MM.1S (cell line): ENCODE measurements at regions not wholly inside any gene's neighbourhood (a gene's known extent, or its start where the extent isn't known, plus 50 kb on each side); places are given as distances from the start of the nearest gene placed in this dataset.

Experiments
- DNase-seq: peaks from one replicate; pipeline ENCODE4 v3.0.0-alpha.2; 2015
- H2AFZ ChIP-seq: fragments of 300-600 bp; sonication (generic); 2 replicates; pipeline ENCODE4 v1.6.0; 2016; ENCODE audit warnings: antibody characterized with exemption, low read length
- H3F3A ChIP-seq: fragments of 300-600 bp; sonication (generic); 2 replicates; pipeline ENCODE4 v1.6.1; 2016; ENCODE audit warnings: mild to moderate bottlenecking, antibody characterized with exemption, low read length, moderate library complexity, mixed read lengths; ENCODE audit not compliant: insufficient read depth
- H3K27ac ChIP-seq: fragments of 300-600 bp; sonication (generic); 2 replicates; pipeline ENCODE4 v1.5.1; 2016; ENCODE audit warnings: mild to moderate bottlenecking, low read length
- H3K27me3 ChIP-seq: fragments of 300-600 bp; sonication (generic); replicated peaks from 2 replicates; pipeline ENCODE4 v1.6.0; 2016; ENCODE audit warnings: low read length; ENCODE audit not compliant: insufficient read depth
- H3K36me3 ChIP-seq: fragments of 300-600 bp; sonication (generic); replicated peaks from 2 replicates; pipeline ENCODE4 v1.6.1; 2016; ENCODE audit warnings: mild to moderate bottlenecking, low read length, mixed read lengths; ENCODE audit not compliant: insufficient read depth
- H3K4me1 ChIP-seq: fragments of 300-600 bp; sonication (generic); 2 replicates; pipeline ENCODE4 v1.6.1; 2016; ENCODE audit warnings: low read length, mixed read lengths
- H3K4me2 ChIP-seq: fragments of 300-600 bp; sonication (generic); 2 replicates; pipeline ENCODE4 v1.6.0; 2016; ENCODE audit warnings: low read depth, low read length
- H3K4me3 ChIP-seq: fragments of 300-600 bp; sonication (generic); 2 replicates; pipeline ENCODE4 v1.5.1; 2016; ENCODE audit warnings: low read length, mixed read lengths
- H3K79me2 ChIP-seq: fragments of 300-600 bp; sonication (generic); 2 replicates; pipeline ENCODE4 v1.6.1; 2016; ENCODE audit warnings: mixed run types, low read length, mixed read lengths
- H3K9ac ChIP-seq: fragments of 300-600 bp; sonication (generic); 2 replicates; pipeline ENCODE4 v1.6.1; 2016; ENCODE audit warnings: low read length, mixed read lengths
- H3K9me2 ChIP-seq: fragments of 300-600 bp; sonication (generic); replicated peaks from 2 replicates; pipeline ENCODE4 v1.6.1; 2016; ENCODE audit warnings: mild to moderate bottlenecking, low read length, mixed read lengths; ENCODE audit not compliant: insufficient read depth
- H3K9me3 ChIP-seq: fragments of 300-600 bp; sonication (generic); replicated peaks from 2 replicates; pipeline ENCODE4 v1.6.1; 2016; ENCODE audit warnings: mild to moderate bottlenecking, low read length, mixed read lengths; ENCODE audit not compliant: insufficient read depth
- H4K20me1 ChIP-seq: fragments of 300-600 bp; sonication (generic); 2 replicates; pipeline ENCODE4 v1.6.1; 2016; ENCODE audit warnings: mild to moderate bottlenecking, low read length, moderate library complexity, mixed read lengths; ENCODE audit not compliant: insufficient read depth
- CTCF ChIP-seq: fragments of 300-600 bp; sonication (generic); IDR thresholded peaks from 2 replicates; pipeline ENCODE4 v1.5.1; 2016; ENCODE audit warnings: antibody characterized with exemption, low read length, mixed read lengths
- EZH2 ChIP-seq: fragments of 300-600 bp; sonication (generic); optimal IDR thresholded peaks from 2 replicates; pipeline ENCODE3; 2017; ENCODE audit warnings: low read depth, mild to moderate bottlenecking, antibody characterized with exemption, low read length, mixed read lengths
- EZH2phosphoT487 ChIP-seq: fragments of 300-600 bp; sonication (generic); IDR thresholded peaks from 2 replicates; pipeline ENCODE4 v1.6.1; 2018; ENCODE audit warnings: antibody characterized with exemption, low read length

- peak overlapping the region; percentile 19; the same call in 1 of the 2 replicates for H2AFZ ChIP-seq
- no peaks in the 10 kb centered on the region for H4K20me1 ChIP-seq
- H3K4me1 ChIP-seq: peaks cover 55% of the 10 kb centered on the region
- no peaks in the 10 kb centered on the region for H3K27me3 ChIP-seq
- no peaks in the 10 kb centered on the region for H3K79me2 ChIP-seq
- H3K4me2 ChIP-seq: peak overlapping the region; percentile 7; the same call in 1 of the 2 replicates
- no peak overlapping the region for H3K4me3 ChIP-seq
- peak overlapping the region; percentile 56; the same call in 1 of the 2 replicates for H3K27ac ChIP-seq
- peaks cover 15% of the 10 kb centered on the region for H3F3A ChIP-seq
- H3K9me2 ChIP-seq: no peaks in the 10 kb centered on the region
- no peaks in the 10 kb centered on the region for H3K36me3 ChIP-seq
- 0 out of 2 replicates have a peak, but pooled peaks cover 3% of the 10 kb centered on the region for H3K9me3 ChIP-seq
- DNase-seq: peak; percentile 44
- no peak overlapping the region for H3K9ac ChIP-seq
- TF ChIP-seq EZH2phosphoT487: no peak
- no peak for TF ChIP-seq CTCF
- no peak for TF ChIP-seq EZH2
These were observed 225.2 kb upstream of the ANO3 start for GRCh38 chr11:26106726-26107125.

GRCh38 chr11:26109658-26110368, 222.1 kb upstream of the ANO3 start:
- Histone ChIP-seq H3K27me3 (no peaks in the 10 kb centered on the region), H3K9me3 (0 out of 2 replicates have a peak, but pooled peaks cover 3% of the 10 kb centered on the region), H3F3A (peaks cover 31% of the 10 kb centered on the region), H3K4me2 (no peak overlapping the region), H3K4me3 (no peak overlapping the region), H3K9me2 (no peaks in the 10 kb centered on the region), H3K79me2 (no peaks in the 10 kb centered on the region), H3K27ac (no peak overlapping the region), H3K9ac (no peak overlapping the region), H2AFZ (no peak overlapping the region), H3K4me1 (peaks cover 70% of the 10 kb centered on the region), H3K36me3 (no peaks in the 10 kb centered on the region), H4K20me1 (no peaks in the 10 kb centered on the region)
- TF ChIP-seq CTCF (no peak), EZH2 (no peak), EZH2phosphoT487 (no peak)
- no peak for DNase-seq

DNA sequence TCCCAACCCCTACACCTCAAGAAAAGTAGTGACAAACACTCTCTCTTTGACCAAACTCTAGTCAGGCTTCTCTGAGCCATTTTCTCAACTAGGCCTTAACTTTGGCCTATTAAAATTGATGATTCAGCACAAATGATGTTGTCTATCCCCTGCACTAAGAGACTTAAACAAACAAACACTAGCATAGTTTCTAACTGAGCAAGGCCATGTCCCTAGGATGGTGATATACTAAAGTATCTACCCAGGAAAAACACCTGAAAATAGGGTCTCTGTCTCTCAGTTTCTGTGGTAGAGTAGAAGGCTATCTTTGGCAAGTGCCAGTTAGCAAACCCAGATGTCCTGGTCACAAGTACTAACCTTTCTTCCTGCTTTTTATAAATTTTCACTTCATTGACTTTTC, 219.7 kb upstream of the ANO3 start:
- peak; percentile 94 for DNase-seq
- no peak overlapping the region for H3K4me3 ChIP-seq
- peak overlapping the region; percentile 81 for H3K9ac ChIP-seq
- H3K9me2 ChIP-seq: no peaks in the 10 kb centered on the region
- H3F3A ChIP-seq: peaks cover 31% of the 10 kb centered on the region
- no peaks in the 10 kb centered on the region for H4K20me1 ChIP-seq
- H3K36me3 ChIP-seq: no peaks in the 10 kb centered on the region
- H3K27me3 ChIP-seq: no peaks in the 10 kb centered on the region
- H3K4me1 ChIP-seq: peaks cover 52% of the 10 kb centered on the region
- peak overlapping the region; percentile 20 for H2AFZ ChIP-seq
- TF ChIP-seq CTCF (no peak), EZH2phosphoT487 (no peak), EZH2 (no peak)
- H3K4me2 ChIP-seq: peak overlapping the region; percentile 52
- H3K27ac ChIP-seq: peak overlapping the region; percentile 98
- no peaks in the 10 kb centered on the region for H3K79me2 ChIP-seq
- no peaks in the 10 kb centered on the region for H3K9me3 ChIP-seq
